ENCODE measurements at regions not wholly inside any gene's neighbourhood (a gene's known extent, or its start where the extent isn't known, plus 50 kb on each side); places are given as distances from the start of the nearest gene placed in this dataset.

DNA sequence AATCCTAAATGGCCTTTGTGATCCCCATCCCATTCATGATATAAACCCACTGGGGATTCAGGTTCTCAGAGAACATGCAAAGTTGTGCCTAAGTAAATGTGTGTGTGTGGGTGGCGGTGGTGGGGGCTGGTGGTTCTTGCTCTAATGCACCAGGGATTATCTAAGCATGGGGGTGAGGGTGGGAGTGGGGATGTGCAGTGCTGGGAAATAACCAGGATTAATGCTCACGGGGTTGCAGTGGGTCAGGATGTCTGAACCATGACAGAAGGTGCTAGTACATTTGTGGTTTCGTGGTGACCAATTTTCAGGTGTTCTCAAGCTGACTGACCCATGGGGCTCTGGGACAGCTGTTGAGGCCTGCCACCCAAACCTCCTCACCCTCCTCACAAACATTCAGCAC, 101.0 kb downstream of the ZNF608 start:
- DNase-seq = no peak
- no peaks in the 10 kb centered on the region for H3K27me3 ChIP-seq
- no peaks in the 10 kb centered on the region for H3K9me3 ChIP-seq
- no peak overlapping the region for H3K4me3 ChIP-seq
- H3K4me1 ChIP-seq = peaks cover 18 to 37% (median 30%) of the 10 kb centered on the region in 4 donors
- ATAC-seq (ENCODE audit: low FRiP score in 2 of 2) = no peak
- WGBS, 2 donors = 89 to 90% methylated on average over 3 of the region's 3 CpGs
- TF ChIP-seq POLR2AphosphoS5 (IDR thresholded peaks at IDR 0.05) (no peak), EP300 (IDR thresholded peaks at IDR 0.05) (no peak), CTCF (IDR thresholded peaks at IDR 0.05) (no peak), POLR2A (IDR thresholded peaks at IDR 0.05) (no peak)
- no peak overlapping the region for H3K27ac ChIP-seq
- H3K36me3 ChIP-seq = peaks cover 0 to 26% (median 3%) of the 10 kb centered on the region in 4 donors

DNA sequence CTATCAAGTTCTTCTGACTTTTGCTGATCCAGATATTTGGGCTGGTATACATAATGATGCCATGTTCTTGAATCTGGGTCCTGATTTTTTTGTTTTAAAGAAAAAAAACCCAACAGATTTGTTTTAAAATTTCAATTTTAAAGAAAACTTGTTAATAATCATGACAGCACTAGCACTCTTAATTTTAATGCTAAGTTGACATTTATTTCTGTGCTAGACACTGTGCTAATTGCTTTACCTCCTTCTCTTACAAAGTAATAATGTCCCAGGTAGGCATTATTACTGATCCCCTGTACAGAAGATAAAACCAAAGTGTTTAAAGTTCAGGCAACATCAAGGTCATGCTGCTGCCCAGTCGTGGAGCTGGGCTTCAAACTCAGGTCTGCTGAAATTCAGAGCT, 101.9 kb downstream of the ZNF608 start:
- Histone ChIP-seq H3K4me3 (no peak overlapping the region), H3K27ac (no peak overlapping the region), H3K36me3 (peaks cover 0 to 26% (median 3%) of the 10 kb centered on the region in 4 donors), H3K27me3 (no peaks in the 10 kb centered on the region), H3K4me1 (peaks cover 10 to 29% (median 21%) of the 10 kb centered on the region in 4 donors), H3K9me3 (no peaks in the 10 kb centered on the region)
- TF ChIP-seq CTCF (IDR thresholded peaks at IDR 0.05) (no peak), EP300 (IDR thresholded peaks at IDR 0.05) (no peak), POLR2A (IDR thresholded peaks at IDR 0.05) (no peak), POLR2AphosphoS5 (IDR thresholded peaks at IDR 0.05) (no peak)
- DNase-seq (no peak), ATAC-seq (ENCODE audit: low FRiP score in 2 of 2) (no peak)
- 65 to 69% methylated on average over 1 of the region's 1 CpG for WGBS, 2 donors

DNA sequence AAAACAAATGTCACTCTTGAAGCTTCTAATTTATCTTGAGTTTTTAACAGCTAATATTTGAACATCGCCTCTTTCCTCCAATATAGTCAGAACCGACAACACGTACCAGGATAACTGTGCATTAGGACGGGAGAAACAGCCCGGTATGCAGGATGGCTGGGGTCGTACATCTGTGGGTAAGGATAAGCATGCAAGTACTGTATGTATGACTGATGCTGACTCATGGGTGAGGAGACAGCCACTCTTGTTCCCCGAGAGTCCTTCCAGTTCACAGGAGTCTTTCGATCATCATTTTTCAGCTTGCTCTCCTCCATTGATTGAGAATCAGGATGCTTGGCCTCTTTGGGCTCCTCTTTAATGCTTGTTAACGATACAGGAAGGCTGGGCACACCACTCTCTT, 102.3 kb downstream of the ZNF608 start:
- ATAC-seq (ENCODE audit: low FRiP score in 2 of 2) (no peak), DNase-seq (no peak)
- TF ChIP-seq CTCF (IDR thresholded peaks at IDR 0.05) (no peak), POLR2AphosphoS5 (IDR thresholded peaks at IDR 0.05) (no peak), EP300 (IDR thresholded peaks at IDR 0.05) (no peak), POLR2A (IDR thresholded peaks at IDR 0.05) (no peak)
- H3K9me3 ChIP-seq = no peaks in the 10 kb centered on the region
- H3K27me3 ChIP-seq = no peaks in the 10 kb centered on the region
- peaks cover 6 to 24% (median 17%) of the 10 kb centered on the region in 4 donors for H3K4me1 ChIP-seq
- H3K4me3 ChIP-seq = no peak overlapping the region
- 93 to 95% methylated on average over 9 of the region's 9 CpGs for WGBS, 2 donors
- H3K36me3 ChIP-seq = peaks cover 0 to 31% (median 4%) of the 10 kb centered on the region in 4 donors
- H3K27ac ChIP-seq = no peak overlapping the region

DNA sequence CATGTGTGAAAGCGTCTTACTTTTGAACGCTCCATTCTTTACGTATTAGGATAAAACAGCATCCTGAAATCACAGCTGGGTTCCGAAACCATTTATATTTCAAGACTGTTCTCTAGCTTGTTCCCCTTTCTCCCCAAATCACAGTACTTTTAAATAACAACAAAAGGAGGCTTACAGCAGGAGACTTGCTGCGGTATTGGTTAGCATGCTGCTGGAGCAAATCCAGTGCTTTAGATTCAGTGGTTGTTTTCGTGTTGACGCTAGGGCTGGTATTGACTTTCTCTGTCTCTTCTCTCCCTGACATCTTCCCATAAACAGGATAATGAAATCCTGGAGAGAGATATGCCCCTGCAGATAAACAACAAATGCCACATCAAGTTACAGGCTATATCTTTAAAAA, 103.1 kb downstream of the ZNF608 start:
- no peak overlapping the region for H3K4me3 ChIP-seq
- WGBS, 2 donors = 88 to 92% methylated on average over 7 of the region's 7 CpGs
- peaks cover 0 to 16% (median 10%) of the 10 kb centered on the region in 4 donors for H3K4me1 ChIP-seq
- H3K9me3 ChIP-seq = no peaks in the 10 kb centered on the region
- H3K27ac ChIP-seq = no peak overlapping the region
- DNase-seq = no peak
- no peak for ATAC-seq (ENCODE audit: low FRiP score in 2 of 2)
- H3K27me3 ChIP-seq = no peaks in the 10 kb centered on the region
- TF ChIP-seq POLR2AphosphoS5 (IDR thresholded peaks at IDR 0.05) = no peak
- TF ChIP-seq CTCF (IDR thresholded peaks at IDR 0.05) = no peak
- TF ChIP-seq EP300 (IDR thresholded peaks at IDR 0.05) = no peak
- no peak for TF ChIP-seq POLR2A (IDR thresholded peaks at IDR 0.05)
- peaks cover 0 to 29% (median 5%) of the 10 kb centered on the region in 4 donors for H3K36me3 ChIP-seq

GRCh38 chr5:124642151-124642550, 104.3 kb downstream of the ZNF608 start:
- ATAC-seq (ENCODE audit: low FRiP score in 2 of 2) (no peak), DNase-seq (no peak)
- WGBS, 2 donors = 96 to 100% methylated on average over 2 of the region's 2 CpGs
- Histone ChIP-seq H3K4me3 (no peak overlapping the region), H3K27ac (no peak overlapping the region), H3K9me3 (no peaks in the 10 kb centered on the region), H3K27me3 (no peaks in the 10 kb centered on the region), H3K36me3 (peaks cover 0 to 26% (median 3%) of the 10 kb centered on the region in 4 donors), H3K4me1 (peaks cover 0 to 11% (median 8%) of the 10 kb centered on the region in 4 donors)
- TF ChIP-seq POLR2A (IDR thresholded peaks at IDR 0.05) (no peak), POLR2AphosphoS5 (IDR thresholded peaks at IDR 0.05) (no peak), CTCF (IDR thresholded peaks at IDR 0.05) (no peak), EP300 (IDR thresholded peaks at IDR 0.05) (no peak)
